Astrocyte (in vitro differentiated cells and primary cell): ENCODE measurements at regions not wholly inside any gene's neighbourhood (a gene's known extent, or its start where the extent isn't known, plus 50 kb on each side); places are given as distances from the start of the nearest gene placed in this dataset.

ENCODE experiments used
- DNase-seq: peaks from one replicate; pipeline ENCODE4 v3.0.0-alpha.2; 2010; ENCODE audit warnings: low read depth
- FAIRE-seq: peaks from 2 replicates; lab custom pipeline; 2011; peaks lifted over from hg19 to GRCh38; lab: Jason Lieb, UNC
- H2AFZ ChIP-seq: 2 replicates; pipeline ENCODE4 v1.6.0; 2012; ENCODE audit warnings: low read depth, low read length, inconsistent platforms
- H3K27ac ChIP-seq: 2 replicates; pipeline ENCODE4 v1.5.1; 2011; ENCODE audit warnings: low read depth, low read length, inconsistent platforms
- H3K27me3 ChIP-seq: 2 replicates; pipeline ENCODE4 v1.6.0; 2011; ENCODE audit warnings: low read length, inconsistent platforms; ENCODE audit not compliant: insufficient read depth
- H3K36me3 ChIP-seq: 2 replicates; pipeline ENCODE4 v1.5.1; 2011; ENCODE audit warnings: low read length, inconsistent platforms; ENCODE audit not compliant: insufficient read depth
- H3K4me1 ChIP-seq: 2 replicates; pipeline ENCODE4 v1.5.1; 2011; ENCODE audit warnings: low read length, inconsistent platforms; ENCODE audit not compliant: insufficient read depth
- H3K4me2 ChIP-seq: 2 replicates; pipeline ENCODE4 v1.6.0; 2012; ENCODE audit warnings: low read length, inconsistent platforms
- H3K4me3 ChIP-seq: 2 replicates; pipeline ENCODE4 v1.5.1; 2011; ENCODE audit warnings: low read depth, mild to moderate bottlenecking, low read length, inconsistent platforms; ENCODE audit not compliant: insufficient read depth
- H3K79me2 ChIP-seq: 2 replicates; pipeline ENCODE4 v1.6.0; 2012; ENCODE audit warnings: mild to moderate bottlenecking, low read length, inconsistent platforms; ENCODE audit not compliant: insufficient read depth
- H3K9ac ChIP-seq: 2 replicates; pipeline ENCODE4 v1.6.0; 2012; ENCODE audit warnings: mild to moderate bottlenecking, low read length, inconsistent platforms
- H3K9me3 ChIP-seq: 2 replicates; pipeline ENCODE4 v1.5.1; 2012; ENCODE audit warnings: low read depth, mild to moderate bottlenecking, low read length, inconsistent platforms; ENCODE audit not compliant: insufficient read depth
- H4K20me1 ChIP-seq: 2 replicates; pipeline ENCODE4 v1.6.0; 2012; ENCODE audit warnings: low read length, inconsistent platforms; ENCODE audit not compliant: insufficient read depth
- H3K27ac Mint-ChIP-seq: one replicate; pipeline ENCODE4 v1.8.0; 2021; ENCODE audit warnings: mild to moderate bottlenecking, mixed read lengths; ENCODE audit not compliant: unreplicated experiment
- H3K27me3 Mint-ChIP-seq: one replicate; pipeline ENCODE4 v1.8.0; 2021; ENCODE audit warnings: low read depth, mixed read lengths; ENCODE audit not compliant: unreplicated experiment
- H3K36me3 Mint-ChIP-seq: one replicate; pipeline ENCODE4 v1.8.0; 2021; ENCODE audit warnings: low read depth, mixed read lengths; ENCODE audit not compliant: unreplicated experiment
- H3K4me1 Mint-ChIP-seq: one replicate; pipeline ENCODE4 v1.8.0; 2021; ENCODE audit warnings: low read depth, mixed read lengths; ENCODE audit not compliant: unreplicated experiment
- H3K4me3 Mint-ChIP-seq: one replicate; pipeline ENCODE4 v1.8.0; 2021; ENCODE audit warnings: mild to moderate bottlenecking, moderate library complexity, mixed read lengths; ENCODE audit not compliant: unreplicated experiment
- H3K9me3 Mint-ChIP-seq: one replicate; pipeline ENCODE4 v1.8.0; 2021; ENCODE audit warnings: mild to moderate bottlenecking, mixed read lengths; ENCODE audit not compliant: unreplicated experiment
- CTCF ChIP-seq: IDR thresholded peaks from 2 replicates; pipeline ENCODE4 v1.5.1; 2011; ENCODE audit warnings: low read depth, mild to moderate bottlenecking, inconsistent platforms, low read length, moderate library complexity; ENCODE audit not compliant: insufficient read depth
- EZH2 ChIP-seq: IDR thresholded peaks from 2 replicates; pipeline ENCODE4 v1.6.1; 2012; ENCODE audit warnings: mild to moderate bottlenecking, low read length, inconsistent platforms; ENCODE audit not compliant: insufficient read depth

GRCh38 chr12:75634244-75635222 is 123.1 kb upstream of the KRR1 start:
- H3K4me1 Mint-ChIP-seq = peaks cover 35% of the 10 kb centered on the region
- Histone ChIP-seq H3K27me3 (no peaks in the 10 kb centered on the region), H2AFZ (no peak overlapping the region), H4K20me1 (no peaks in the 10 kb centered on the region), H3K27ac (peak overlapping the region; percentile 77), H3K4me3 (no peak overlapping the region), H3K9ac (peak overlapping the region; percentile 19), H3K4me2 (peak overlapping the region; percentile 51), H3K9me3 (no peaks in the 10 kb centered on the region), H3K79me2 (no peaks in the 10 kb centered on the region), H3K4me1 (peaks cover 21% of the 10 kb centered on the region), H3K36me3 (no peaks in the 10 kb centered on the region)
- peaks cover 2% of the 10 kb centered on the region for H3K9me3 Mint-ChIP-seq
- no peak for FAIRE-seq
- DNase-seq = no peak
- H3K4me3 Mint-ChIP-seq = no peak overlapping the region
- H3K27me3 Mint-ChIP-seq = no peaks in the 10 kb centered on the region
- H3K36me3 Mint-ChIP-seq = no peaks in the 10 kb centered on the region
- peak overlapping the region; percentile 54 for H3K27ac Mint-ChIP-seq
- TF ChIP-seq CTCF = no peak
- no peak for TF ChIP-seq EZH2

GRCh38 chr12:75633789-75634188 is 122.4 kb upstream of the KRR1 start:
- no peak for FAIRE-seq
- H3K4me3 Mint-ChIP-seq = no peak overlapping the region
- no peak overlapping the region for H3K27ac Mint-ChIP-seq
- no peak overlapping the region for H3K9ac ChIP-seq
- no peaks in the 10 kb centered on the region for H3K27me3 ChIP-seq
- H3K9me3 Mint-ChIP-seq = peaks cover 2% of the 10 kb centered on the region
- H3K4me1 ChIP-seq = peaks cover 21% of the 10 kb centered on the region
- no peak overlapping the region for H3K4me3 ChIP-seq
- peaks cover 34% of the 10 kb centered on the region for H3K4me1 Mint-ChIP-seq
- H4K20me1 ChIP-seq = no peaks in the 10 kb centered on the region
- DNase-seq = no peak
- H3K27me3 Mint-ChIP-seq = no peaks in the 10 kb centered on the region
- H3K27ac ChIP-seq = no peak overlapping the region
- H2AFZ ChIP-seq = no peak overlapping the region
- no peaks in the 10 kb centered on the region for H3K9me3 ChIP-seq
- H3K79me2 ChIP-seq = no peaks in the 10 kb centered on the region
- H3K36me3 ChIP-seq = no peaks in the 10 kb centered on the region
- no peaks in the 10 kb centered on the region for H3K36me3 Mint-ChIP-seq
- H3K4me2 ChIP-seq = no peak overlapping the region
- TF ChIP-seq EZH2 (no peak), CTCF (no peak)

DNA sequence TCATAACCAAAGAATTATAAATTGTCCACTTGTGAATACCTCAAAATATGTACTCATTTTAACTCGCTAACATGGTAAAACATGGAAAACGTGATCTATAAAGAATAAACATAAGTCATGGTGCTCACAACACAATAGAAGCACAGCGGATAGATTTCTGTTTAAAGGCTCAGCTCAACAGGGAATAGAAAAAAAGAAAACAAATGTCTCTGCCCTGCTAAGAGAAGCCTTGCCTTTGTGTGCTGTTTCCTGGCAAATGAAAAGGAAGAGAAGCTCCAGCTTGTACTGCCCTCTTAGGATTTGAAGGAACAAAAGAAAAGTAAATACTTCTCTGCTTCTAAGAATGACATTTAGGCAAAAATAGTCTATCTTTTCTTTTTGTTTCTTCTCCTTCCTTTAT is 121.0 kb upstream of the KRR1 start:
- no peak for FAIRE-seq
- H3K36me3 Mint-ChIP-seq = no peaks in the 10 kb centered on the region
- H2AFZ ChIP-seq = no peak overlapping the region

More for the DNA sequence above, 121.0 kb upstream of the KRR1 start:
- no peaks in the 10 kb centered on the region for H4K20me1 ChIP-seq
- no peak overlapping the region for H3K9ac ChIP-seq
- H3K36me3 ChIP-seq = no peaks in the 10 kb centered on the region
- Mint-ChIP-seq H3K9me3 (peaks cover 2% of the 10 kb centered on the region), H3K27ac (no peak overlapping the region), H3K4me3 (no peak overlapping the region), H3K27me3 (no peaks in the 10 kb centered on the region), H3K4me1 (peaks cover 34% of the 10 kb centered on the region)
- H3K9me3 ChIP-seq = no peaks in the 10 kb centered on the region
- no peaks in the 10 kb centered on the region for H3K79me2 ChIP-seq
- TF ChIP-seq CTCF (no peak), EZH2 (no peak)
- no peak for DNase-seq
- H3K4me3 ChIP-seq = no peak overlapping the region
- H3K27ac ChIP-seq = no peak overlapping the region
- no peak overlapping the region for H3K4me2 ChIP-seq
- peaks cover 21% of the 10 kb centered on the region for H3K4me1 ChIP-seq
- H3K27me3 ChIP-seq = no peaks in the 10 kb centered on the region
